B cell (primary cell): ENCODE measurements at regions not wholly inside any gene's neighbourhood (a gene's known extent, or its start where the extent isn't known, plus 50 kb on each side); places are given as distances from the start of the nearest gene placed in this dataset.

Experiments
- EZH2 ChIP-seq: IDR thresholded peaks from 2 replicates; pipeline ENCODE4 v1.6.1; 2012; ENCODE audit warnings: borderline replicate concordance, low read depth, mild to moderate bottlenecking, moderate library complexity, low read length; ENCODE audit not compliant: insufficient read depth, poor library complexity, severe bottlenecking
- TF ChIP-seq, protein P1 (sequence below): fragments of 200-600 bp; IDR thresholded peaks from one replicate; pipeline ENCODE4 v1.8.0; 2022; ENCODE audit warnings: antibody characterized with exemption, mild to moderate bottlenecking

- TF ChIP-seq, protein P1, sequence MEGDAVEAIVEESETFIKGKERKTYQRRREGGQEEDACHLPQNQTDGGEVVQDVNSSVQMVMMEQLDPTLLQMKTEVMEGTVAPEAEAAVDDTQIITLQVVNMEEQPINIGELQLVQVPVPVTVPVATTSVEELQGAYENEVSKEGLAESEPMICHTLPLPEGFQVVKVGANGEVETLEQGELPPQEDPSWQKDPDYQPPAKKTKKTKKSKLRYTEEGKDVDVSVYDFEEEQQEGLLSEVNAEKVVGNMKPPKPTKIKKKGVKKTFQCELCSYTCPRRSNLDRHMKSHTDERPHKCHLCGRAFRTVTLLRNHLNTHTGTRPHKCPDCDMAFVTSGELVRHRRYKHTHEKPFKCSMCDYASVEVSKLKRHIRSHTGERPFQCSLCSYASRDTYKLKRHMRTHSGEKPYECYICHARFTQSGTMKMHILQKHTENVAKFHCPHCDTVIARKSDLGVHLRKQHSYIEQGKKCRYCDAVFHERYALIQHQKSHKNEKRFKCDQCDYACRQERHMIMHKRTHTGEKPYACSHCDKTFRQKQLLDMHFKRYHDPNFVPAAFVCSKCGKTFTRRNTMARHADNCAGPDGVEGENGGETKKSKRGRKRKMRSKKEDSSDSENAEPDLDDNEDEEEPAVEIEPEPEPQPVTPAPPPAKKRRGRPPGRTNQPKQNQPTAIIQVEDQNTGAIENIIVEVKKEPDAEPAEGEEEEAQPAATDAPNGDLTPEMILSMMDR: no peak
- TF ChIP-seq EZH2: no peak
Measured at GRCh38 chr5:56406221-56406620, 173.1 kb upstream of the ANKRD55 start.
